DND-41 (cell line): ENCODE measurements at regions not wholly inside any gene's neighbourhood (a gene's known extent, or its start where the extent isn't known, plus 50 kb on each side); places are given as distances from the start of the nearest gene placed in this dataset.

ENCODE experiments used
- CTCF ChIP-seq: IDR thresholded peaks from 2 replicates; pipeline ENCODE4 v1.5.1; 2012; ENCODE audit warnings: borderline replicate concordance, low read length, moderate library complexity, mild to moderate bottlenecking; ENCODE audit not compliant: poor library complexity, severe bottlenecking; ENCODE audit errors: extremely low read depth
- EZH2 ChIP-seq: IDR thresholded peaks from 3 replicates; pipeline ENCODE4 v1.6.1; 2012; ENCODE audit warnings: borderline replicate concordance, low read depth, mild to moderate bottlenecking, moderate library complexity, low read length, inconsistent platforms; ENCODE audit not compliant: severe bottlenecking

- TF ChIP-seq CTCF, result no peak
- TF ChIP-seq EZH2, result no peak
Observed at GRCh38 chr5:97475847-97476246, 292.8 kb upstream of the RIOK2 start.
